K562 (cell line): ENCODE measurements at regions not wholly inside any gene's neighbourhood (a gene's known extent, or its start where the extent isn't known, plus 50 kb on each side); places are given as distances from the start of the nearest gene placed in this dataset.

Experiments used
- ATAC-seq: fragments of 200-7000 bp; cut with Tn5 transposase; 3 replicates; pipeline ENCODE4 v1.9.1; 2020; ENCODE audit warnings: moderate library complexity
- BruUV-seq: library from RNA; stranded (reverse); fragments of 400-500 nt; replicated peaks from 2 replicates; lab custom pipeline; 2021; lab: Mats Ljungman, UMichigan
- CTCF ChIA-PET: fragments of 300-600 bp; formaldehyde crosslinking; extraction: SDS; loops from one replicate; lab custom pipeline; 2021; ENCODE audit warnings: low intra/inter-chr PET ratio; lab: Yijun Ruan, JAX
- POLR2A ChIA-PET: fragments of 300-600, 350-650 bp; sonication (Branson Sonifier 250); formaldehyde crosslinking; extraction: SDS; loops from one replicate; lab custom pipeline; 2021; ENCODE audit warnings: antibody characterized with exemption, inconsistent platforms; lab: Yijun Ruan, JAX
- DNase-seq, 4 experiments: peaks; one replicate each; pipeline versions ENCODE4 v3.0.0 to v3.0.0-alpha.2; 2011 to 2018; ENCODE audit warnings: low spot score in 3 of 4, mixed read lengths in 3 of 4; ENCODE audit errors: extremely low read depth in 1 of 4
- FAIRE-seq: peaks from 2 replicates; lab custom pipeline; 2011; peaks lifted over from hg19 to GRCh38; lab: Jason Lieb, UNC
- H2AFZ ChIP-seq: 2 replicates; pipeline ENCODE4 v1.6.0; 2011; ENCODE audit warnings: low read depth, low read length, control low read depth, inconsistent platforms
- H3K27ac ChIP-seq: fragments of 200-600 bp; 3 replicates; pipeline ENCODE4 v1.8.0; 2011; ENCODE audit warnings: low read depth, mild to moderate bottlenecking, control low read depth, inconsistent platforms, low read length, moderate library complexity, mixed read lengths; ENCODE audit errors: extremely low read depth
- H3K27me3 ChIP-seq, 2 experiments: fragments of 300-600 bp in 1 of 2; 2 replicates in 1 of 2; 3 replicates in 1 of 2; pipeline versions ENCODE4 v1.6.0 to v1.8.0; 2011; ENCODE audit warnings: inconsistent platforms in 2 of 2, low read length in 2 of 2, mild to moderate bottlenecking in 1 of 2, mixed read lengths in 1 of 2, moderate library complexity in 1 of 2; ENCODE audit not compliant: control insufficient read depth in 2 of 2, insufficient read depth in 2 of 2
- H3K36me3 ChIP-seq: fragments of 300-600 bp; 3 replicates; pipeline ENCODE4 v1.8.0; 2011; ENCODE audit warnings: mild to moderate bottlenecking, low read length, inconsistent platforms; ENCODE audit not compliant: control insufficient read depth, insufficient read depth
- H3K4me1 ChIP-seq, 2 experiments: fragments of 200-600 bp in 1 of 2; replicated peaks in 1 of 2; 2 replicates in 1 of 2; 3 replicates in 1 of 2; pipeline versions ENCODE4 v1.5.1 to v1.8.0; 2011; ENCODE audit warnings: inconsistent platforms in 2 of 2, low read length in 2 of 2, mild to moderate bottlenecking in 1 of 2, mixed read lengths in 1 of 2, moderate library complexity in 1 of 2; ENCODE audit not compliant: control insufficient read depth in 2 of 2, insufficient read depth in 2 of 2
- H3K4me2 ChIP-seq: 2 replicates; pipeline ENCODE4 v1.6.1; 2011; ENCODE audit warnings: low read length, control low read depth, inconsistent platforms, mixed read lengths; ENCODE audit not compliant: insufficient read depth
- H3K4me3 ChIP-seq: fragments of 200-600 bp; sonication (generic), shearing (Covaris generic); 2 replicates; pipeline ENCODE4 v1.5.1; 2016; ENCODE audit warnings: control low read depth, inconsistent platforms
- H3K79me2 ChIP-seq: fragments of 200-600 bp; 3 replicates; pipeline ENCODE4 v1.8.0; 2011; ENCODE audit warnings: low read length, inconsistent platforms; ENCODE audit not compliant: control insufficient read depth, insufficient read depth
- H3K9ac ChIP-seq, 2 experiments: 2 replicates each; pipeline versions ENCODE4 v1.6.0 to v1.6.1; 2011; ENCODE audit warnings: low read depth in 2 of 2, low read length in 2 of 2, control low read depth in 1 of 2, inconsistent platforms in 1 of 2, mild to moderate bottlenecking in 1 of 2, mixed read lengths in 1 of 2; ENCODE audit not compliant: insufficient read depth in 1 of 2
- H3K9me1 ChIP-seq: one replicate; pipeline ENCODE4 v1.6.0; 2011; ENCODE audit warnings: inconsistent platforms, mild to moderate bottlenecking, low read length, moderate library complexity; ENCODE audit not compliant: control insufficient read depth, insufficient read depth
- H3K9me3 ChIP-seq: replicated peaks from 2 replicates; pipeline ENCODE4 v1.5.1; 2011; ENCODE audit warnings: low read depth, low read length, inconsistent platforms; ENCODE audit not compliant: control insufficient read depth, insufficient read depth
- H4K20me1 ChIP-seq: replicated peaks from 2 replicates; pipeline ENCODE4 v1.6.1; 2011; ENCODE audit warnings: low read length, inconsistent platforms, mixed read lengths; ENCODE audit not compliant: control insufficient read depth, insufficient read depth
- ARNT ChIP-seq, 2 experiments: fragments of 450-650 bp; IDR thresholded peaks; 2 replicates each; pipeline ENCODE4 v1.6.1; 2016; ENCODE audit warnings: mild to moderate bottlenecking in 1 of 2
- ETS2 ChIP-seq: IDR thresholded peaks from 2 replicates; pipeline ENCODE4 v1.6.1; 2016; ENCODE audit warnings: borderline replicate concordance, missing genetic modification characterization, mild to moderate bottlenecking, moderate library complexity, missing compliant biosample characterization; ENCODE audit not compliant: poor library complexity, severe bottlenecking
- HSF4 ChIP-seq: fragments of 250-450 bp; sonication (Bioruptor Pico); IDR thresholded peaks from 2 replicates; pipeline ENCODE4 v2.1.2; 2022; ENCODE audit warnings: mild to moderate bottlenecking, moderate library complexity, borderline replicate concordance
- KAT7 ChIP-seq: sonication (generic); formaldehyde crosslinking; IDR thresholded peaks from 2 replicates; pipeline ENCODE4 v1.8.0; 2022; ENCODE audit warnings: missing genetic modification reagents, mild to moderate bottlenecking, borderline replicate concordance
- NCOR1 ChIP-seq: fragments of 450-650 bp; IDR thresholded peaks from 2 replicates; pipeline ENCODE4 v1.6.1; 2016; ENCODE audit warnings: mild to moderate bottlenecking, moderate library complexity
- NFXL1 ChIP-seq: fragments of 450-650 bp; formaldehyde crosslinking; IDR thresholded peaks from 2 replicates; pipeline ENCODE4 v1.4.0; 2021; ENCODE audit warnings: mild to moderate bottlenecking
- PHTF2 ChIP-seq: fragments of 250-450 bp; sonication (Bioruptor Pico); IDR thresholded peaks from 2 replicates; pipeline ENCODE4 v1.5.0; 2021; ENCODE audit warnings: mild to moderate bottlenecking
- RNF2 ChIP-seq: sonication (generic); IDR thresholded peaks from 2 replicates; pipeline ENCODE4 v1.6.1; 2016
- SMAD4 ChIP-seq: fragments of 250-450 bp; sonication (Bioruptor Pico); conservative IDR thresholded peaks from 2 replicates; pipeline ENCODE4 v1.8.0; 2021; ENCODE audit warnings: inconsistent platforms, mild to moderate bottlenecking, moderate library complexity
- SMARCC2 ChIP-seq: fragments of 450-650 bp; IDR thresholded peaks from 2 replicates; pipeline ENCODE4 v1.6.1; 2017; ENCODE audit warnings: antibody characterized with exemption, moderate library complexity, mild to moderate bottlenecking, low read depth
- SMARCE1 ChIP-seq: fragments of 450-650 bp; IDR thresholded peaks from 2 replicates; pipeline ENCODE4 v1.7.1; 2016; ENCODE audit warnings: mild to moderate bottlenecking
- TAL1 ChIP-seq: fragments of 450-650 bp; IDR thresholded peaks from 2 replicates; pipeline ENCODE4 v1.6.1; 2016; ENCODE audit warnings: mild to moderate bottlenecking
- VEZF1 ChIP-seq: fragments of 200-800 bp; sonication (Bioruptor generic); IDR thresholded peaks from 2 replicates; pipeline ENCODE4 v1.6.1; 2017; ENCODE audit warnings: missing genetic modification characterization, missing compliant biosample characterization
- ZNF124 ChIP-seq: sonication (generic); formaldehyde crosslinking; IDR thresholded peaks from 2 replicates; pipeline ENCODE4 v1.8.1; 2022; ENCODE audit warnings: missing genetic modification reagents
- ZNF408 ChIP-seq: fragments of 250-450 bp; sonication (Bioruptor Pico); IDR thresholded peaks from 2 replicates; pipeline ENCODE4 v1.4.0; 2020; ENCODE audit warnings: low read depth, mild to moderate bottlenecking, moderate library complexity
- WGBS: fragments of 100-300 bp; shearing (Covaris generic); methylation state at CpG from one replicate; pipeline ENCODE4 v1.1.6; 2016; ENCODE audit warnings: low coverage, mixed read lengths; ENCODE audit not compliant: insufficient coverage; ENCODE audit errors: missing lambda C conversion rate; 5-methylcytosine and 5-hydroxymethylcytosine counted together
- in situ Hi-C: fragments of 300-500 bp; cut with MboI; formaldehyde crosslinking; loops from 4 replicates; pipeline ENCODE4 v1.15.0; 2018; ENCODE audit warnings: inconsistent platforms, mixed read lengths
- intact Hi-C: fragments of 100-400 bp; cut with micrococcal nuclease; formaldehyde crosslinking; loops from 2 replicates; pipeline ENCODE4 v1.14.2; 2022

- FAIRE-seq: no peak
Observed at GRCh38 chr2:225766431-225766830, 366.9 kb downstream of the NYAP2 start.

GRCh38 chr2:225765820-225766219 is 366.3 kb downstream of the NYAP2 start:
- DNase-seq (no peak), FAIRE-seq (no peak), ATAC-seq (no peak)
- WGBS: 7% methylated on average over 1 of the region's 1 CpG
- no TSS peak for BruUV-seq
- in situ Hi-C loops (no loop called here), intact Hi-C loops (no loop called here)
- ChIA-PET POLR2A (no interaction called here), CTCF (no interaction called here)
- Histone ChIP-seq H3K79me2 (no peaks in the 10 kb centered on the region), H3K27ac (no peak overlapping the region), H3K4me2 (no peak overlapping the region), H4K20me1 (no peaks in the 10 kb centered on the region), H3K36me3 (no peaks in the 10 kb centered on the region), H3K9me1 (no peaks in the 10 kb centered on the region), H3K4me1 (no peaks in the 10 kb centered on the region), H2AFZ (no peak overlapping the region), H3K9me3 (no peaks in the 10 kb centered on the region), H3K4me3 (no peak overlapping the region), H3K9ac (no peak overlapping the region), H3K27me3 (no peaks in the 10 kb centered on the region)
- TF ChIP-seq ZNF124 (CRISPR knock-in tag): no peak
- no peak for TF ChIP-seq HSF4
- TF ChIP-seq ARNT (IDR thresholded peaks at IDR 0.05): no peak
- TF ChIP-seq TAL1: no peak
- no peak for TF ChIP-seq NCOR1
- TF ChIP-seq ZNF408 (CRISPR knock-in tag): no peak
- no peak for TF ChIP-seq NFXL1 (CRISPR knock-in tag)
- no peak for TF ChIP-seq PHTF2 (CRISPR knock-in tag)
- no peak for TF ChIP-seq SMARCC2

More at GRCh38 chr2:225766431-225766830, 366.9 kb downstream of the NYAP2 start:
- Histone ChIP-seq H4K20me1 (no peaks in the 10 kb centered on the region), H3K4me2 (no peak overlapping the region), H3K9me1 (no peaks in the 10 kb centered on the region), H3K27ac (no peak overlapping the region), H3K9me3 (no peaks in the 10 kb centered on the region), H2AFZ (no peak overlapping the region), H3K79me2 (no peaks in the 10 kb centered on the region), H3K9ac (no peak overlapping the region), H3K4me1 (no peaks in the 10 kb centered on the region)
- BruUV-seq: no TSS peak
- no peak for ATAC-seq
- no peak for DNase-seq
- WGBS: 0% methylated on average over 5 of the region's 5 CpGs
- in situ Hi-C loops (no loop called here), intact Hi-C loops (no loop called here)
- CTCF ChIA-PET: no interaction called here
- TF ChIP-seq VEZF1 (CRISPR knock-in tag) (no peak), SMARCE1 (no peak), SMAD4 (CRISPR knock-in tag) (no peak), KAT7 (CRISPR knock-in tag) (no peak), RNF2 (no peak), ETS2 (tag) (no peak)
- TF ChIP-seq, all 486 proteins: peak for 0
- Histone ChIP-seq H3K4me3 (no peak overlapping the region), H3K36me3 (no peaks in the 10 kb centered on the region), H3K27me3 (no peaks in the 10 kb centered on the region)
- POLR2A ChIA-PET: no interaction called here
